Right atrium auricular region (tissue), 2 donors: ENCODE measurements at regions not wholly inside any gene's neighbourhood (a gene's known extent, or its start where the extent isn't known, plus 50 kb on each side); places are given as distances from the start of the nearest gene placed in this dataset.

ENCODE experiments used
- DNase-seq: peaks from one replicate; pipeline ENCODE4 v3.0.0-alpha.2; 2019; ENCODE audit warnings: low spot score
- H3K27ac ChIP-seq, 2 donors: fragments of 200-600 bp; sonication (generic); 1 replicate in 1 of 2; 2 replicates in 1 of 2; pipeline ENCODE4 v1.5.1; 2016 to 2019
- H3K27me3 ChIP-seq, 2 donors: fragments of 200-600 bp; sonication (generic); one replicate each; pipeline versions ENCODE4 v1.5.1 to v1.6.0; 2017 to 2019
- H3K36me3 ChIP-seq: fragments of 200-600 bp; sonication (generic); one replicate; pipeline ENCODE4 v1.5.1; 2016
- H3K4me1 ChIP-seq, 2 donors: fragments of 200-600 bp; sonication (generic); one replicate each; pipeline versions ENCODE4 v1.5.1 to v1.6.0; 2017 to 2019
- H3K4me3 ChIP-seq, 2 donors: fragments of 200-600 bp; sonication (generic); 1 replicate in 1 of 2; 2 replicates in 1 of 2; pipeline ENCODE4 v1.5.1; 2017 to 2019; ENCODE audit warnings: mild to moderate bottlenecking in 1 of 2, moderate library complexity in 1 of 2
- H3K9me3 ChIP-seq, 2 donors: fragments of 200-600 bp; sonication (generic); one replicate each; pipeline ENCODE4 v1.5.1; 2019
- TF ChIP-seq, protein P1 (sequence below), 2 donors: fragments of 200-600 bp; sonication (generic); IDR thresholded peaks; one replicate each; pipeline ENCODE4 v1.5.1; 2019; ENCODE audit warnings: antibody characterized with exemption in 2 of 2

DNA sequence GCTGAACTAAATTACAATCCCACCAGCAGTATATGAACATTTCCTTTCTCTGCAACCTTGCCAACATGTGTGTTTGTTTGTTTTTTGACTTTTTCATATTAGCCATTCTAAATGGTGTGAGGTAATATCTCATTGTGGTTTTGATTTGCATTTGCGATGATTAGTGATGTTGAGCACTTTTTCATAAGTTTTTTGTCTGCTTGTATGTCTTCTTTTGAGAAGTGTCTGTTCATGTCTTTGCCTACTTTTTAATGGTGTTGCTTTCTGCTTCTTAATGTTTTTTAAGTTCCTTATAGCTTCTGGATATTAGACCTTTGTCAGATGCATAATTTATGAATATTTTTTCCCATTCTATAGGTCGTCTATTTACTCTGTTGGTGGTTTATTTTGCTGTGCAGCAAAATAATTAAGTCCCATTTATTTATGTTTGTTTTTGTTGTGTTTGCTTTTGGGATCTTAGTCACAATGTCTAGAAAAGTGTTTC, 1262.9 kb downstream of the FSCB start:
- H3K9me3 ChIP-seq, result peaks cover 0 to 3% of the 10 kb centered on the region in 2 donors
- no peak overlapping the region for H3K4me3 ChIP-seq
- H3K4me1 ChIP-seq, result no peaks in the 10 kb centered on the region
- H3K27me3 ChIP-seq, result no peaks in the 10 kb centered on the region
- TF ChIP-seq, protein P1, sequence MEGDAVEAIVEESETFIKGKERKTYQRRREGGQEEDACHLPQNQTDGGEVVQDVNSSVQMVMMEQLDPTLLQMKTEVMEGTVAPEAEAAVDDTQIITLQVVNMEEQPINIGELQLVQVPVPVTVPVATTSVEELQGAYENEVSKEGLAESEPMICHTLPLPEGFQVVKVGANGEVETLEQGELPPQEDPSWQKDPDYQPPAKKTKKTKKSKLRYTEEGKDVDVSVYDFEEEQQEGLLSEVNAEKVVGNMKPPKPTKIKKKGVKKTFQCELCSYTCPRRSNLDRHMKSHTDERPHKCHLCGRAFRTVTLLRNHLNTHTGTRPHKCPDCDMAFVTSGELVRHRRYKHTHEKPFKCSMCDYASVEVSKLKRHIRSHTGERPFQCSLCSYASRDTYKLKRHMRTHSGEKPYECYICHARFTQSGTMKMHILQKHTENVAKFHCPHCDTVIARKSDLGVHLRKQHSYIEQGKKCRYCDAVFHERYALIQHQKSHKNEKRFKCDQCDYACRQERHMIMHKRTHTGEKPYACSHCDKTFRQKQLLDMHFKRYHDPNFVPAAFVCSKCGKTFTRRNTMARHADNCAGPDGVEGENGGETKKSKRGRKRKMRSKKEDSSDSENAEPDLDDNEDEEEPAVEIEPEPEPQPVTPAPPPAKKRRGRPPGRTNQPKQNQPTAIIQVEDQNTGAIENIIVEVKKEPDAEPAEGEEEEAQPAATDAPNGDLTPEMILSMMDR (IDR thresholded peaks at IDR 0.05), result no peak
- no peaks in the 10 kb centered on the region for H3K36me3 ChIP-seq
- DNase-seq, result no peak
- H3K27ac ChIP-seq, result no peak overlapping the region

DNA sequence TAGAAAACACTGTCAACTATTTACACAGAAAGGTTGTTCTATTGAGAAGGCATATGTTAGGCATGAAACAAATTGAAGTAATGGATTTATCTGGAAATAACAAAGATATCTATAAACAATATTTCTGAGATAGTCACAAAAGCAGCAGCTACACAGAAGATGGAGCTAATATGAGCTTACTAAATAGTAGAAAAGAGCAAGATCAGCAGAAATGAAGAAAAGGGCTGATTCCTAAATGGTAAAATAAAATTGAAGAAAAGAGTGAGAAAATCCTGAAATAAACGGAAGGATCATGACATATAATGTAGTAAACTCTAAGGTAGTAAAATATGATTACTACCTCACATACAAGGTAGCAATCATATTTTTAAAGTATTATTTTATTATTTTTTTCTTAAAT, 1263.9 kb downstream of the FSCB start:
- Histone ChIP-seq H3K4me3 (no peak overlapping the region), H3K27ac (no peak overlapping the region), H3K27me3 (no peaks in the 10 kb centered on the region), H3K9me3 (peaks cover 0 to 3% of the 10 kb centered on the region in 2 donors), H3K4me1 (no peaks in the 10 kb centered on the region), H3K36me3 (no peaks in the 10 kb centered on the region)
- no peak for DNase-seq
- TF ChIP-seq, protein P1 (IDR thresholded peaks at IDR 0.05), result no peak

DNA sequence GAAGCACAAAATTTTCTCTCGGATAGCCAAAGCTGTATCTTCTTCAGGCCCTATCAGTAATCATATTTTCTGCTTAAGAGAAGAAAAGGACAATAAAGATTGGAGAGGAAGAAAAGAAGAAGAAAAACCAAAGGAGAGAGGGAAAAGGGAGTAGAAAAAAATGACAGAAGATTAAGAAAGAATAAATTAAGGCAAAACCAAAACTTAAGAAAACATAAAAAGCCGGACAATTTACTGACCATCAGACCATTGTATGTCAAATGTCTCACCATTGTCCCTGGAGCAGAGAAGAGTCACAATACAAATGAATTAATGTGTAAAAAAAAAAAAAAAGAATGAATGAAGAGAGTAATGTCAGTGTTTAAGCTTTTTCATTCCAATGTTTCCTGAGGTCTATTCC, 1274.8 kb downstream of the FSCB start:
- no peak overlapping the region for H3K27ac ChIP-seq
- no peaks in the 10 kb centered on the region for H3K9me3 ChIP-seq
- H3K4me1 ChIP-seq, result no peaks in the 10 kb centered on the region
- DNase-seq, result no peak
- H3K4me3 ChIP-seq, result no peak overlapping the region
- no peaks in the 10 kb centered on the region for H3K36me3 ChIP-seq
- H3K27me3 ChIP-seq, result no peaks in the 10 kb centered on the region
- TF ChIP-seq, protein P1 (IDR thresholded peaks at IDR 0.05), result no peak

DNA sequence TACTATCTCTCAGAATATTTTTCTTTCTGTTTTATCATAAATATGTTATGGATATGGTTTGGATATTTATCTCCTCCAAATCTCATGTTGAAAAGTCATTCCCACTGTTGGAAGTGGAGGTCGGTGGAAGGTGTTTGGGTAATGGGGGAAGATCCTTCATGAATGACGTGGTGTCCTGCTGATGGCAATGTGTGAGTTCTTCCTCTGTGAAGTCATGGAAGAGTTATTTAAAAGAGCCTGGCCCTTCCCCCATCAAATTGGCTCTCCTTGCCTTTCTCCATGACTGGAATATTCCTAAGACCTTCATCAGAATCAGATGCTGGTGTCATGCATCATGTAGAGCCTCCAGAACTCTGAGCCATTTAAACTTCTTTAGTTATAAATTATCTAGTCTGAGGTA, 1291.6 kb downstream of the FSCB start:
- no peak overlapping the region for H3K27ac ChIP-seq
- no peaks in the 10 kb centered on the region for H3K4me1 ChIP-seq
- H3K4me3 ChIP-seq, result no peak overlapping the region
- TF ChIP-seq, protein P1 (IDR thresholded peaks at IDR 0.05), result no peak
- H3K27me3 ChIP-seq, result no peaks in the 10 kb centered on the region
- no peaks in the 10 kb centered on the region for H3K9me3 ChIP-seq
- DNase-seq, result no peak
- H3K36me3 ChIP-seq, result no peaks in the 10 kb centered on the region

DNA sequence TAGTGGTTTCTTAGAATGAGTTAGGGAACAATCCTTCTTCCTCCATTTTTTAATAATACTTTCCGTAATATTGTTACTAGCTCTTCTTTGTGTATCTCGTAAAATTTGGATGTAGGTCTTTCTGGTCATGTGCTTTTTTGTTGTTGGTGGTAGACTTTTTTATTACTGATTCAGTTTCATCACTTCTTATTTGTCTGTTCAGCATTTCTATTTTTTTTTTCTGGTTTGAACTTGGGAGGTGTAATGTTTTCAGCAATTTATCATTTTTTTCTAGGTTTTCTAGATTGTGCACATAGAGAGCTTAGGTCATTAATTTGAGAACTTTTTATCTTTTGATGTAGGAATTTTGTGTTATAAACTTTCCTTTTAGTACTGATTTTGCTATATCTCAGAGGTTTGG, 1299.9 kb downstream of the FSCB start:
- no peak for DNase-seq
- Histone ChIP-seq H3K9me3 (no peaks in the 10 kb centered on the region), H3K4me1 (no peaks in the 10 kb centered on the region), H3K36me3 (no peaks in the 10 kb centered on the region), H3K4me3 (no peak overlapping the region), H3K27me3 (no peaks in the 10 kb centered on the region), H3K27ac (no peak overlapping the region)
- TF ChIP-seq, protein P1 (IDR thresholded peaks at IDR 0.05), result no peak

DNA sequence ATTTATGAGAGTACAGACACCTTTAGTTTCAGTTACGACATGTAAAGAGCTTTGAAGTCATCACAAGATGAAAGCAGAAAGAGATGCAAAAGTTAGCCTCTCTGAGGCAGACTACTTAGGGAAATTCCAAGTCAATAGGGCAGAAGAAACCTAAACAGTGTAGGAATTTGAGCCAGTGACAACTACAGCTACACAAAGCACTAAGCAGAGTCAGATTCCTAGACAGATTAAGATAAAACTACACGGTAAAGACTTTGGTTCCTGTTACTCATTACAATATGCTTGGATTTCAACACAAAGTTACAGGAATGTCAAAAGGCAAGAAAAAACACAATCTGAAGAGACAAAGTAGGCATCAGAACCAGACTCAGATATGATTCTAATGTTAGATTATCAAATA, 1302.3 kb downstream of the FSCB start:
- no peak overlapping the region for H3K27ac ChIP-seq
- no peaks in the 10 kb centered on the region for H3K9me3 ChIP-seq
- no peaks in the 10 kb centered on the region for H3K36me3 ChIP-seq
- H3K27me3 ChIP-seq, result no peaks in the 10 kb centered on the region
- no peaks in the 10 kb centered on the region for H3K4me1 ChIP-seq
- DNase-seq, result no peak
- H3K4me3 ChIP-seq, result no peak overlapping the region
- TF ChIP-seq, protein P1 (IDR thresholded peaks at IDR 0.05), result no peak
